ENCODE measurements at regions not wholly inside any gene's neighbourhood (a gene's known extent, or its start where the extent isn't known, plus 50 kb on each side); places are given as distances from the start of the nearest gene placed in this dataset.

GRCh38 chr18:38634117-38634516 is 1068.5 kb upstream of the CELF4 start (continued):
- TF ChIP-seq EZH2 (IDR thresholded peaks at IDR 0.05; ENCODE audit: low read depth, unreplicated experiment): no peak
- TF ChIP-seq ETS1 (IDR thresholded peaks at IDR 0.05): no peak
- no peak for TF ChIP-seq STAT1 (IDR thresholded peaks at IDR 0.05; ENCODE audit: unreplicated experiment)
- no peak for TF ChIP-seq POLR2AphosphoS5 (IDR thresholded peaks at IDR 0.05; ENCODE audit: low read depth)

- H3K4me1 ChIP-seq (ENCODE audit: insufficient read depth): peaks cover 11% of the 10 kb centered on the region; the same call in 1 of the 2 replicates
- no peak overlapping the region for H3K4me3 ChIP-seq
- H3K9me2 ChIP-seq (ENCODE audit: insufficient read depth): 0 out of 2 replicates have a peak, but pooled peaks cover 3% of the 10 kb centered on the region
- TF ChIP-seq NANOG (IDR thresholded peaks at IDR 0.05; ENCODE audit: borderline replicate concordance) (no peak), ZNF114 (CRISPR knock-in tag; IDR thresholded peaks at IDR 0.05) (no peak), ZNF331 (CRISPR knock-in tag; IDR thresholded peaks at IDR 0.05; ENCODE audit: low read depth) (no peak), EZH2phosphoT487 (IDR thresholded peaks at IDR 0.05; ENCODE audit: unreplicated experiment) (no peak), CREB1 (CRISPR knock-in tag; IDR thresholded peaks at IDR 0.05; ENCODE audit: low read depth) (no peak), ETS1 (IDR thresholded peaks at IDR 0.05) (no peak), STAT1 (IDR thresholded peaks at IDR 0.05; ENCODE audit: unreplicated experiment) (no peak), CTCF (conservative IDR thresholded peaks at IDR 0.05; ENCODE audit: low read depth in 2 of 2) (no peak), POLR2AphosphoS5 (IDR thresholded peaks at IDR 0.05; ENCODE audit: low read depth) (no peak), EZH2 (IDR thresholded peaks at IDR 0.05; ENCODE audit: low read depth, unreplicated experiment) (no peak)
- Mint-ChIP-seq H3K27ac (no peak overlapping the region), H3K4me3 (no peak overlapping the region), H3K27me3 (ENCODE audit: insufficient read depth, low read depth, poor library complexity) (peaks cover 3% of the 10 kb centered on the region), H3K4me1 (peaks cover 17% of the 10 kb centered on the region), H3K9me3 (peaks cover 6% of the 10 kb centered on the region), H3K36me3 (ENCODE audit: low read depth) (peaks cover 6% of the 10 kb centered on the region; the same call in 1 of the 3 replicates)
- H4K20me1 ChIP-seq (replicated peaks; ENCODE audit: insufficient read depth): no peaks in the 10 kb centered on the region
- H3K27me3 ChIP-seq (ENCODE audit: insufficient read depth): no peaks in the 10 kb centered on the region
- no peak for DNase-seq (ENCODE audit: low spot score)
- H3K79me2 ChIP-seq (replicated peaks; ENCODE audit: insufficient read depth): no peaks in the 10 kb centered on the region
- H2AFZ ChIP-seq: no peak overlapping the region
- no peaks in the 10 kb centered on the region for H3F3A ChIP-seq (replicated peaks; ENCODE audit: low read depth)
- H3K27ac ChIP-seq (ENCODE audit: low read depth): no peak overlapping the region
- ATAC-seq: no peak
- no peak overlapping the region for H3K4me2 ChIP-seq
- H3K36me3 ChIP-seq (ENCODE audit: insufficient read depth): no peaks in the 10 kb centered on the region
These were observed 1067.7 kb upstream of the CELF4 start for GRCh38 chr18:38633333-38633732.

Measured in GM23338 (cell line).